PC-3 (cell line): ENCODE measurements at regions not wholly inside any gene's neighbourhood (a gene's known extent, or its start where the extent isn't known, plus 50 kb on each side); places are given as distances from the start of the nearest gene placed in this dataset.

Experiments used
- CTCF ChIP-seq: fragments of 300-600 bp; sonication (generic); conservative IDR thresholded peaks from 2 replicates; pipeline ENCODE4 v1.5.1; 2017; ENCODE audit warnings: antibody characterized with exemption, low read depth, mild to moderate bottlenecking, low read length
- EZH2 ChIP-seq: fragments of 300-600 bp; sonication (generic); IDR thresholded peaks from one replicate; pipeline ENCODE4 v1.6.1; 2017; ENCODE audit warnings: antibody characterized with exemption, mild to moderate bottlenecking, low read length; ENCODE audit not compliant: unreplicated experiment
- EZH2phosphoT487 ChIP-seq: fragments of 300-600 bp; sonication (generic); IDR thresholded peaks from 2 replicates; pipeline ENCODE4 v1.6.1; 2018; ENCODE audit warnings: mild to moderate bottlenecking, antibody characterized with exemption, low read length, borderline replicate concordance

DNA sequence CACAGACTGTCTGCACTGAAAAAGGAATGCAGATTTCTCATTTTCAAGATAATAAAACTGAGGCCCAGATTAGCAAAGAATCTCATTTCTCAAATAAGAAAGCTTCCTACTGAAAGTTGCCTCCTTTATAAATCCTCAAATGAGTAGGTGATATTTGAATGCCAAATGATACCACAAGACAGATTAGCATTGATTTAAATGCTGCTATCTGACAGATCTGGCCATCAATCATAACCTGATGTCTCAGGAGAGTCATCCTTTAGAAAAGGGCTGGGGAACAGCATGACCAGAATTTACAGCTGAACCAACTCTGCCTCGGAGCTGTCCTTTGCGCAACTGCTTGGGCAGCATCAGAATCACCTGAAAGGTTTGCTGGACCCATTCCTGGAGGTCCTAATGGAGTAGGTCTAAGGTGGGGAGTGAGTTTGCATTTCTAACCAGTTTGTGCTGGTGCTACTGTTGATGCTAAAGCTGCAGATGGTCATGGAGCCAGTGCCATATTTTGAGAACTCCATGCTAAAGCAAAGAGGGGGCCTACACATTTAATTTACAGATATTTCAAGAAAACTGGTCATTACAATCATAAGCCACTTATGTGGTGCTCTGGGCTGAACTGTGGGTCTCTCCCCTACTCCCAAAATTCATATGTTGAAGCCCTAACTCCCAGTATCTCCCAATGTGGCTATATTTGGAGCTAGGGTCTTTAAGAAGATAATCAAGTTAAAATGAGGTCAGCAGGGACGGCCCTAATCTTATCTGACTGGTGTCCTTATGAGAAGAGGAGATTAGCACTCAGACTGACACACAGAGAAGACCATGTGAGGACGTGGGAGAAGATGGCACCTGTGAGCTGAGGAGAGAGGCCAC, 295.5 kb upstream of the JARID2 start:
- TF ChIP-seq CTCF (no peak), EZH2 (no peak), EZH2phosphoT487 (no peak)
